Retinal pigment epithelial cell (primary cell): ENCODE measurements at regions not wholly inside any gene's neighbourhood (a gene's known extent, or its start where the extent isn't known, plus 50 kb on each side); places are given as distances from the start of the nearest gene placed in this dataset.

Experiments
- DNase-seq: peaks from one replicate; pipeline ENCODE4 v3.0.0-alpha.2; 2010; ENCODE audit warnings: low read depth
- H3K4me3 ChIP-seq: 2 replicates; pipeline ENCODE4 v1.5.1; 2011; ENCODE audit warnings: mild to moderate bottlenecking, low read length, control low read depth, moderate library complexity
- CTCF ChIP-seq: conservative IDR thresholded peaks from 2 replicates; pipeline ENCODE4 v1.5.1; 2011; ENCODE audit warnings: low read depth, low read length, control low read depth, inconsistent platforms

- no peak overlapping the region for H3K4me3 ChIP-seq
- no peak for TF ChIP-seq CTCF
- DNase-seq, result no peak
Measured at GRCh38 chr18:71107244-71107643, 818.4 kb downstream of the SOCS6 start.

- H3K4me3 ChIP-seq, result no peak overlapping the region
- DNase-seq, result no peak
- TF ChIP-seq CTCF, result no peak
Measured at GRCh38 chr18:71106701-71107100, 817.9 kb downstream of the SOCS6 start.

- H3K4me3 ChIP-seq, result no peak overlapping the region
- no peak for TF ChIP-seq CTCF
- DNase-seq, result no peak
Measured at GRCh38 chr18:71105994-71106546, 817.2 kb downstream of the SOCS6 start.

GRCh38 chr18:71105078-71105819 is 816.4 kb downstream of the SOCS6 start:
- peak; percentile 24 for DNase-seq
- no peak for TF ChIP-seq CTCF
- H3K4me3 ChIP-seq, result no peak overlapping the region

- no peak for TF ChIP-seq CTCF
- H3K4me3 ChIP-seq, result no peak overlapping the region
- peak; percentile 11 for DNase-seq
Measured at GRCh38 chr18:71079606-71080005, 790.8 kb downstream of the SOCS6 start.

GRCh38 chr18:71077451-71077850 is 788.6 kb downstream of the SOCS6 start:
- no peak for TF ChIP-seq CTCF
- H3K4me3 ChIP-seq, result no peak overlapping the region
- no peak for DNase-seq

GRCh38 chr18:71075147-71075546 is 786.3 kb downstream of the SOCS6 start:
- H3K4me3 ChIP-seq, result no peak overlapping the region
- no peak for DNase-seq
- TF ChIP-seq CTCF, result no peak
